Stimulated activated CD8-positive, alpha-beta memory T cell treated with anti-CD3 and anti-CD28 coated beads, Interleukin-15, amount 100 ng/mL, for 48 hours (primary cell): ENCODE measurements at regions not wholly inside any gene's neighbourhood (a gene's known extent, or its start where the extent isn't known, plus 50 kb on each side); places are given as distances from the start of the nearest gene placed in this dataset.

Experiments used
- DNase-seq, 2 donors: peaks; one replicate each; pipeline ENCODE4 v3.0.0-alpha.2; 2020; ENCODE audit warnings: low read depth in 2 of 2

DNA sequence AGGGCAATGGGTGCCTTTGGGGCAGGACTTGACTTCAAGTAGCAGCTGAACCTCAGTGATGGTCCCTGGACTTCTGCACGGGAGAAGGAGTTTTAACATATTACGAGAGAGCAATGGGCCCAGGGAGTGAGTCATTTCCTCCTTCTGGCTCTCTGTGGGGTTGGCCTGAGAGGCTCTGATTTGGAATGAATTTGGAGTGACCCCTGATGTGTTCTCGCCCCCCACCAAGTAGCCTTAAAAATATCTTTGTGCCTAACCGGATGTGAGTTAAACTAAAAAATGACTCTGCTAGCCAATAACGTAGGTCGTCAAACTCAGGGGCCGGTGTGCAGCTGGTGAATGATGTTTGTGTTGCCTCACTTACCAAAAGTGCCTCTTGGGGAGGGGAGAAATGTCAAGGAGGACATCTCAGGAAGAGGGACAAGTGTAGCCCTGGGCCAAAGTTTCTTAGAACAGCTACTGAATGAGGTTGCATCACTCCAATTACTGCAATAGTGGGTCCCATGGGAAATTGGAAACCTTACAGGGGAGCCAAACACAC, 656.6 kb downstream of the INHBA start:
- no peak for DNase-seq

DNA sequence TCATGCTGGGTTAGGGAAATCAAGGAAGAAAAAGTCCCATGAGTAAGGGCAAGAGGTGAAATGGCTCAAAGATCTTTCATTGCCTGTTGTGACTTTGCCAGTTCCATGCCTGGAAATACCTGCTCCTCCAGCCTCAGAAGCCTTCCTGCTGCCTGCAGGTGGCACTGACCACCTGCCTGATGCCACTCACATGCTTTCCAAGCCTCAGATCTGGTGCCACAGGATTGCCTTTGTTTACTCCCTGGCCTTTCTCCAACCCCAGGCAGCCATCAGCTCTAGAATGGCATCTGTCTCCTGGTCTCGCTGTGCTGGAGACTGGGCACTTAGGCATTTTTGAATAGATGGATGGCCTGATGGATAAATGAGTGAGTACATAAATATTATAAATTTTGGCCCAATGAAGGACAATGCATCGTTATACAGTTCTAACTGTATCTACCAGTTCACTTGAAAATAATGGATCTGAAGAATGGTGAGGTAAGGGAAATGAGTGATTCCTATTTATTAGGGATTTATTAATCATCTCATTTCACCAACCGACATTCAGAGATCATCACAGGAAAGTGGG, 657.2 kb downstream of the INHBA start:
- no peak for DNase-seq

DNA sequence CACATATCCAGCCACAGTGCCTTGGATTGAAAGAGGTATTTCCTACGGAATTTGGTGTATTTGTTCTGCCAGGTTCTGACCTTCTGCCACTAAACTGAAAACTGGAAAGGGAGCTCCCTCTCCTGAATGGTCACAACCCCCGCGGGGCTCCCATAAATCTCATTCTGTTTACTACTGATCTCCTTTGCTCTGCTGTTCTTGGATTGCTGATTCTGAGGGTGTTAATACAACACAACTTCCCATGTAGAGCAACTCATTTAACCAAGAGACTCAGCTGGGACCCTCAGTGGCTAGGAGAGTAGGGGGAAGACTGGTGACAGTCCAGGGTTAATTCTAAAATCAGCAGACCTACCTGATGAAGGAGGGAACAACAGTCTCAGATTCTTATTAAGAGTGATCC, 662.9 kb downstream of the INHBA start:
- no peak for DNase-seq

DNA sequence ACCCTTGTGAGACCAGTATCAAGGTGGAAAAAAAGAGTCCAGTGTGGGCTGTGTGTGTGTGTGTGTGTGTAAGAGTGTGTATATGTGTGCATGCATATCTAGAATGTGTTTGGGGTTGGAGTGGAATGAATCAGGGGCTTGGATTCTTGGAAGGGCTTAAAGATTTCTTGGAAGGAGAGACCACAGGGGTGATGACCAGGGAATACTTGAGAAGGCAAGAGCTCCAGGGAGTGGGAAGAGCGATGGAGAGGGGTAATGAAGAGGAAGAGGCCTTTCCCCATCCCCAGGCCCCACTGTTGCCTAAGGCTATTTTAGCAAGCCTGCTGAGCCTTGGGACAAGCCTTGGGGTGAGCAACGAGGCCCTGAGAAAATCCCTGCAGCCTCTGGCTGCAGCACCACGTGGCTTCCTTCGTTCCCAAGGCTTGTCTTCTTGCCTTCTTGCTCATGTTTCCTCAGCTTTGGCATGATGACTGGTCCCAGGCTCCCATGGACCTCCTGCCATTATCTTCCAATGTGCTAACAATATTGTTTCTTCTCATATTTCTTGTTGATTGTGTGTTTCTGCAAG, 663.4 kb downstream of the INHBA start:
- no peak for DNase-seq

DNA sequence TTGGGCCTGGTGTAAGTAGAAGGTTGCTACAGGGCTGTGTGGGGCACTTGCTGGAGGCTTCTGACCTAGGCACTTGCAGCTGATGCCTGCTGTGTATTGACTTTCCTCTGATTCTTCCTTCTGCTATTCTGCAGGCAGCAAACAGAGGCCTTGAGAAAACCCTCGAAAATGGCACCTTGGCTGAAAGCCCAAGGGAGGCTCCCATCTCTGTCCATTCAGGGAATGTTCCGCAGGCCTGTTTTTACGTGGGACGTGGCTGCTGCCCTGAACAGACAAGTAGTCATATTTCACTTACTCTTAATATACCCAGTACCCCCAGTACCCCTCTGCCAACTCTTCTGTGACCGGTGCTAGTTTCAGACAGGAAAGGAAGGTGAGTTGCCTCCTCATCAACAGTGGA, 664.7 kb downstream of the INHBA start:
- DNase-seq, result no peak

DNA sequence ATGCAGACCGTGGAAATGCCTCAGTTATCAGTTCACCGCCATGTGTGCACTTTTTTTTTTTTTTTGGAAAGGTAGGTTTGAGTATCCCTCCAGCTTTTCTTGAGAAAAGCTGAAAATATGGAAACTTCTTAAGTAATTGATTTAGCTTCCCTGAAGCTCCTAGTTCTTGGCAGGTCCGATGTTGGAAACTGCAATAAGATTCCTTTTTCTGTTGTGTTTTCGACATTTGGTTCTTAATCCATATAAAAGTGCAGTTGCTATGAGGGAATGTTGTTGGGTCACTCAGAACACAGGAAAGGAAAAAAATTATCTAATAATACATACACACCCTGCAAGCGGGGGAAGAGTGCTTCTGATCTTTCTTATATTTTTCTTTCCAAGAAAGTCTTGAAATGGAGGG, 665.2 kb downstream of the INHBA start:
- no peak for DNase-seq

DNA sequence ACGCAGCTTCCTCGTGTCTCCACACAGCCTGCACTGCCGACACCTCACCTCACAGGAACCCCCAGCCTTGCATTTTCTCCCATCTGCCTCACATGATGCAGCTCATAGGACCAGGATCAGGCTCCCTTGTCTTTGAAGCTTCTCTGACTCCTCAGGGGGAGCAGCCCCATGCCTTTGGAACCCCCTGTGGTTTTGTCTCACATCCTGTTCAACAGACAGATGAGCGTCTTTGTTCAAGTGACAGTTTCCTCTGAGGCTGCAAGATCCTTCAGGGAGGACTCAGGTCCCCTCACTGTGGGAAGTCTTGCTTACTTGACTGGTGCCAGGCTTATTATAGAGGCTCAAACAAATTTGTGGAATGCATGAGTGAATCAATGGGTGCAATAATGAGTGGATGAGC, 667.1 kb downstream of the INHBA start:
- no peak for DNase-seq

DNA sequence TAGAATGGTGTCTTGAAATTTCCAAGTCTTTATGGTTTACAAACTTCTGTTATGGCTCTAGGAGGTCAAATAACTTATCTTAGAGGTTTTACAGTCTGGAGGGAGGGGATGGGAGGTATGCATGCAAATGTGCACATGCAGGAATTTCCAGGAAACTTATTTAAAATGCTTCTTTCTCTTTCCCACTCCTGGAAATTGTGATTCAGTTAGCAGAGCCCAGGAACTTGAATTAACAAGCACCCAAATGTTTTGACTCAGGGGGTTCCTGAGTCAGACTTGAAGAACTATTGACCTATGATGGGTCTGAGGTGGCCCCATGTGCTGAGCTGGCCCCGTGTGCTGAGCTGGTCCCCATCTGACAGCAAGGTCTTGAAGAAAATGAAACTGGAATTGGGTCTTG, 669.4 kb downstream of the INHBA start:
- DNase-seq, result no peak

DNA sequence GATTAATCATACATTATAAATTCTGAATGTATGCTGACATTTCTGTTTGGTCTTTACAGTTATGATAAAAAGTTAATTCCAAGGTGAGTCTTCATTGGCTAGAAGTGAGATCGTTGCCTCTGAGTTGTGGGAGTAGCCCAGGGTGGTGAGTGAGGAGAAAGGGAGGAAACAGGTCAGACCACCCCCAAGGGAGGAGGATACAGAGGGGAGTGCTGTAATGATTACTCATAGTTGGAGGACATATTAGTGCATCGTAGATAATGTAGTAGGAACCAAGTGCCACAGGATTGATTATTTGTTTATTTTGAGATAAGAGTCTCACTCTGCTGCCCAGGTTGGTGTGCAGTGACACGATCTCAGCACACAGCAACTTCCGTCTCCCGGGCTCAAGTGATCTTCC, 672.2 kb downstream of the INHBA start:
- no peak for DNase-seq

DNA sequence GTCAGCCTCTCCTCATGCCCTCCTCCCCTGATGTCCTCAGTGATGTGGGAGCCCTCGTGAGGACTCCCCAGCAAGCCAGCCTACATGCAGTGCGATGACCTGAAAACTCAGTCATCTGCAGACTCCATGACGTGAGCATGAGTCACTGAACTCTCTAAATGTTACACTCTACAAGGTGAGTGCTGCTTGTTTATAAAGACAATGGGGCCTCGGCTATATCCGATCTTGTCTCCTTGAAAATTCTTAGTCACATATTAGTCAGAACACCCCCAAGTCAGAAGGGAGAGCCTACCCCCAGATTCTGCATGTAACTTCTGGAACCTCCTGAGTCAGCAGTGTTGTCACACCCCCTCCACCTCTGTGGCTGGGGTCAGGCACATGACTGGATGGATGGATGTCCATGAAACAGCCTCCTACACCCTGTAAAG, 673.8 kb downstream of the INHBA start:
- no peak for DNase-seq

DNA sequence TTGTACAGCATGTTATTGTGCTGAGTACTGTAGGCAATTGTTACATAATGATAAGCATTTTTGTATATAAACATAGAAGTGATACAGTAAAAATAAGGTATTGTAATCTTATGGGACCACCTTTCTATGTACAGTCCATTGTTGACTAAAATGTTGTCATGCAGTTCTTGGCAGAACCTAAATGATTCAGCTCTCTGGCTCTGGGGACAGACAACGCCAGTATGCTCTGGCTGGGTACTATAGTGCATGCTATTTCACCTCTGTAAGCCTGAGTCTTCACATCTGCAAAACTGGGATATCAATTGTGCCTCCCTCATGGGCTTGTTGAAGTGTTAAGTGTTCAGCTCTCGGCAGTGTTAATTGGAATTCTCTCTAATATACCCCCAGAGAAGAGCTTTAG, 674.3 kb downstream of the INHBA start:
- DNase-seq, result no peak

DNA sequence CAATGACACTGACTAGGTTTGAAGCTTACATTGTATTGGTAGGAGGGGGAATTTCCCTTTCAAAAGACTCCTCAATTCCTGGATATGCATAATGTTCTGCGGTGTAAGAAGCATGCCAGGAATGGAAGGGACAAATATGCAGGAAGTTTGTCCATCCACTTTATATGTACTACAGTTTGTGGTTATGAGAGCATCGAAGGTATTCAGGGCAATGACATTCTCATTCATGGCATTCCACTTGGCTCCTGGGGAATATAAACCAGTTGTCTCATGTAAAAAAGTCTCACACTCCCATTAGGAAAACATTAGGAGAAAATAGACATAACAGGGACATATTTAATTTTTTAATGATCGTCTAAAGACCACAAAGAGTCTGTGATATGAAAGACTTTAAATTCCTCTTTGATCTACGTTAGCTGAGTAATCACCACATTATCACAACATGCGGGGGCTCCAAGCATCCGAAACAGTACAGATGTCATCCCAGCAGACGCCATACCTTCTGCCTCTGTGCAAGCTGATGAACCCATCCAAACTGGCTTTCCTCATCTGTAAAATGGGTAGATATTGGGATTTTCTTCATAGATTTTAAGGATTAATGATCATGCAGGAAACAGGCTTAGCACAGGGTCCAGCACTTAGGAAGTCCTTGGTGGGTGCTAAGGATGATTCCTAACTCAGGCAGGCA, 675.3 kb downstream of the INHBA start:
- no peak for DNase-seq

DNA sequence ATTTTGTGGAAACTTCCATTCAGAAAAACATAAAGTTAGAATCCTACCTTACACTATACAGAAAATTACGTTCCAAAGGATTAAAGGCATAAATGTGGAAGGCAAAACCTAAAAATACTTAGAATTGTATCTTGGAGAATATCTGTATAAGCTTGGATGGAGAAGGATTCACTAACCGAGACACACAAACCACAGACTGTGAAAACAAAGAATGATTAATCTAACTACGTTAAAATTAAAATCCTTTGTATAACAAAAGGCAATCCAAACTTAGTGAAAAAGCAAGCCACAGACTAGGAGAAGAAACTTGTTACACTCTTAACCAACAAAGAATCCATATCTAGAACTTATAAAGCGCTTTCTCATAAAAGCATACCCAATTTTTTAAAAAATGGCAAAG, 678.8 kb downstream of the INHBA start:
- no peak for DNase-seq

DNA sequence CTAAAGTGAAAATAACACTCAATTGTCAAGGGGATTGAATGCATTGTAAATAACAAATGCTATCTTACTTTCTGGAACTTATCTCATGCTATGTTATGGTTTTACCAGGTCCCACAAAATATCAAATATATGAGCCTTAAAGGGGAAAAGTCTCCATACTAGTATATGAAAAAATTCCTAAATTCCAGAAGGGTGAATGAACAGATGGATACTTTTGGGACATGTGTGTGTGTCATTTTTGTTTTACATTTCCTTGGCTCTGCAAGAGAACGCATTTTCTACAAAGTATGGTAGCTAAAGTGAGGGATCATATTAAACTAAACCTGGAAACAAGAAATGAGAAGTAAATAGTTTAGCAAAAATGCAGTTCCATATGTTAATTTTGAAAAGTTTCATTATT, 682.8 kb downstream of the INHBA start:
- no peak for DNase-seq

DNA sequence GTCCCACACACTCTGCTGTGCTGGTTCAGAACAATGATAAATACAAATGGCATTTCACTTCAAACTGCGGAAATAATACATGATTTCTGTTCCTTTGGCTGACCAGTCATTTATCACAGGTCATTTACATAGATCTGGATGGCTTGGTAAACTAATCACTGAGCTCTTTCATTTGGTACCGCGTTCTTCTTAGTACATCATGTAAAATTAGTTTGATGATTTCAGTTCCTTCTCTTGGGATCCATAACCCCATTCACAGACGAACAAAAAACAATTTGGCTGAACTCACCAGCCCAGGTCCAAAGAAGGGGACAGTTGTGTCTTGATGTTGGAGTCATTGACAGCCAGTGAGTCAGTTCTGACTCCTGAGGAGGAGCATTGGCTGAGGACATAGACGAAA, 689.8 kb downstream of the INHBA start:
- no peak for DNase-seq

DNA sequence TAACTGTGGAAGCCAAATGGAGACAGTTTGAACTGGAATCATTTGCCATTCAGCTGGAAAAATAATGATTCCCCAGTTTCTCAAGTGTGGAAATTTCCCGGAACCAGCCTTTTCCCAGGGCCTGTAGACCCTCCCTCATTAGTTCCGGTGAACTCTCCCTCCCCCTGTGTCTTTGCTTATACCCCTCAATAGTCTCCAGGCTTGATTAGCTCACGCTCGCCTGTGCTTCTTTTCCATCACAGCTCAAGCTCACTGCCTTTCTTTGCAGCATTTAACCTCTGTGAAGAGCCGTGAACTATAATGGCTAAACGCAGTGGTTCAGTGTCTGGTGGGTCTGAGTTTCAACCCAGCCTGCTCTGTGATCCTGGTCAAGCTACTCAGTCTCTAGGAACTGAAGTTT, 690.8 kb downstream of the INHBA start:
- DNase-seq, result no peak

DNA sequence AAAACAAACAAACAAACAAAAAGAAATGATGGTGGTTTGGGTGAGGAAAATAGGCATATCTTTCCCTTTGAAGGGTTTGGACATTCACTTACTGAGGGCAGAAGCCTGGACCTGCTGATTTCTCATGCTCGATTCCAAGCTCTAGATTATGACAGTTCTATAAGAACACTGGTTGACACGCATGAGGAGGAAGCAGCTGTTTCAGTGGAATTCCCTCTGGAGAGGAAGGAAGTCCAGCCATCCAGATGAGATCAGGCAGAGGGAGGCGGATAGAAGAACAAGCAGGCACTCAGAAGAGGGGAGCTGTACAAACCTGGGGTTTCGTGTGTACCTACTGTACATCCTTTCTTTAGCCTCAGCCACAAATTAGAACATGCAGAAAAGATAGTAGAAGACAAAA, 691.9 kb downstream of the INHBA start:
- DNase-seq, result no peak

DNA sequence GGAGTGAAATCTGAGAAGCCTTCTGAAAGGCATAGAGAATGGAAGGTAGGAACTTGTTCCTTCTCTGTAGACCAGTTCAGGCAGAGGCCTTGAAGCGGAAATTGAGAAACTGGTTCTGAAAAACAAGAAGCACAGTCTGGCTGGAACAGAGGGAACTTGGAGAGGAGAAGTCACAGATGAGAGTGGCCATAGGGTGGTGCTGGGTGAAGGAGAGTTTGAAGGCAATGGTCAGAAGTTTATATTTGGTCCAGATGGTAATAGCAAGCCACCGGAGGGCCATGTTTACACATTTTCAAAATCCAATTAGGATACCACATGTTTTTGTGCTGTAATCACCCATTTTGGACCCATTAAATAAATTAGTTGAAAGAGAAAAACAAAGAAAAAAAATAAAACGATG, 692.5 kb downstream of the INHBA start:
- DNase-seq, result no peak

DNA sequence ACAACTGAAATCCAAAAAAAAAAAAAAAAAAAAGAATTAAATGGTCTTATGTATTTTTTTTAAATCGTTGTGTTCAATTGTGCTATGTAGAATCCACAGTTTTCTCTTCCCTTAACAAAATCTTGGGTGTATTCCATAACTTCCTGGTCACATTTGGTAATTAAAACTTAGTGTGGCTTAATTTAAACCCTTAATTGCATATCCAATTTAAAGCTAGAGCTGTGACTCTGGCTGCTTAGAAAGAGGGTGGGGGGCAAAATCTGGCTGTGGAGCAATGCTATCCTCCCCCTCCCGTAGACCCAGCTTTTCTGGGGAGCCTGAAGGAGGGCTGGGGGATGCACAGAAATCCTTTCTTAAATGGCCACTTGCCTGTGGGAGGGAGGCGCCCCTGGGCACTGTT, 695.1 kb downstream of the INHBA start:
- no peak for DNase-seq

DNA sequence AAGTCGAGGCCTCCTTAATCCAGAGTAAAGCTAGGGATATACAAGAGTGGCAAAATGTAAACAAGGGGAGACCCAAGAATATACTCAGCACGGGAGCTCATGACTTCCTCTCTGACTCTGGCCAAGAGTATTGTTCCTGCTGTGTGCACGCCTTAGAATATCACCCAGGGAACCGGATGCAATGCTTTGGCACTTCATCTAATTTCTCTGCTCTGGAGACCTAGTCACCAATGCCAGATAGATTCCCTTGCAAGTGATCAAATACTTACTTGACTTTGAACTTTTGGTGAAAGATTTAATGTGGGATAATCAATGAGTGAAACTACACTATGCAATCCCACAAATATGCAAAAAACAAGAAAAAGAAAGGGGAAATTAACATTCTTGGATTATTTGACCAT, 695.5 kb downstream of the INHBA start:
- DNase-seq, result no peak

DNA sequence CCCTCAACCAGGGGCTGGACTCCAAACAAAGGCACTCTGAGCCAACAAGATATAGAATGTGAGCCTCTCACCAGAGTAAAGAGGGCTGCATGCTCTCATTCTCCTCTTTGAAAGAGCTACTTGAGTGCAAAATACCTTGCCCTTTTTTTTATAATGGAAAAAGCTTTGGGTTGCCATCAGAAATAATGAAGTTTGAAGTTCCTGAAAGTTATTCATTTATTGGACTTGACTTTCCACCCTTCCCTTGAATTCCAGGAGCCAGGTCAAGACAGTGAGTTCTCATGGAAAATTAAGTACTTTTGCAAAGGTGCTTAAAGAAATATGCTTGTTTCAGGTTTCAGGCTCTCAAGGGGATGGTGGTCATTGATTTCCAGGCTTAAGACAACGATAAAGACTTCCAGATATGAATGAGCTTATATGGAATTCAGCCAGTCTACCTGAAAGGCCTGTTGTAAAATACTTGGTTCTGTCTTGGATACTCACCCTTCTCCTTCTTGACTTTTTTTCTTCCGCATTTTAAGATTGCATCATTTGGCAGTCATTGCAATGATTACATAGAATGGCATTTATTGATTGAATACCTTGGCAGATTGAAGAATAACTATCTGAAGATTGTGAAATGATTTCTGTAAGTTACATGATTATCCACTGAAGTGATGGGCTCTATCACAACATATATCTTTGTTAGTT, 696.4 kb downstream of the INHBA start:
- no peak for DNase-seq

DNA sequence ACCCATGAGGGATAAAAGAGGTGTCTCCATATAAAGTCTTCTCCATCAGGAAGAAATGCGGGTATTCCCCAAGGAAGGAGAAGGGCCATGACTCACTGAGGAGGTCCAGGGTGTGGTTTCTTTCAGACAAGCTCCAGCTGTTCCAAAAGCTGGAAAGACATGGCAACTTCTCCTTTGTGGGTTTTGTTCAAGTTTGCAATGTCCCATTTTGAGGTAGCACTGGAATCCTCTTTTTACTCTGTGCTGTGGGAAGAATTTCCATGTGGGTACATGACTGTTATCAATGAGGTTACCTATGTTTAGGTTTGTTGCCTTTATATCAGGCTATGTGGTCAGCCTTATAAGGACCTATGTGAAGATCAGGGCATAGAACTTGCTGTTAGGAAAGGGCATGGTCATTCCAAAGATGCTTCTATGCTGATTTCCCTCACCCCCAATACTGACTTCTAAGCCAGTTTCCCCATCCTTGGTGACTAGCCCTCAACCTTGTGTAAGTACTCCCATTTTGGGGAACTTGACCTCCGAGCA, 697.5 kb downstream of the INHBA start:
- DNase-seq, result no peak

DNA sequence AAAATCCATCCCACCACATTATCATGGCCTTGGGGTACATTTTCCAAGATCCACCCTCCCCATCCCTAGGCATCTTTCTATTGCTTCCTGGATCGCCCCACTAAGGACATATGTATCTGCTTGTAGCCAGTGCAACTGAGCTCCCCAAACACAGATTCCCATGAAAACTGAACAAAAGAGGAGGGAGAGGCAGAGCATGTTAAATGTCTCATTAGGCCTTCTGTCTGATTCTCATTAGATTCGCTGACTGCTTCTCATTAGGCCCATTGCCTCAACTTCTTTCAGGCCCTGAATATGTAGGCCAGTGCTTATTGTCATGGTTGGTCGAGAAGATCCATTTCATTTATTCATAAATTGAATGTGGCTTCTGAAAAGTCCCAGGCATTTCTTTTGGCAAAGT, 698.9 kb downstream of the INHBA start:
- DNase-seq, result no peak
